H9 (cell line): ENCODE measurements at regions not wholly inside any gene's neighbourhood (a gene's known extent, or its start where the extent isn't known, plus 50 kb on each side); places are given as distances from the start of the nearest gene placed in this dataset.

Source experiments
- DNase-seq: peaks from one replicate; pipeline ENCODE4 v3.0.0-alpha.2; 2017
- H2AFZ ChIP-seq: one replicate; pipeline ENCODE4 v1.6.1; 2013; ENCODE audit warnings: mild to moderate bottlenecking, low read length, control low read depth, moderate library complexity
- H2AK5ac ChIP-seq: 2 replicates; pipeline ENCODE4 v1.6.1; 2013; ENCODE audit warnings: low read length, control low read depth, mixed read lengths; ENCODE audit not compliant: insufficient read length
- H2BK120ac ChIP-seq: one replicate; pipeline ENCODE4 v1.6.1; 2013; ENCODE audit warnings: low read depth, mild to moderate bottlenecking, low read length, control low read depth, inconsistent platforms; ENCODE audit not compliant: poor library complexity, severe bottlenecking
- H2BK12ac ChIP-seq: 2 replicates; pipeline ENCODE4 v1.6.1; 2013; ENCODE audit warnings: low read length, control low read depth, mixed read lengths, low read depth; ENCODE audit not compliant: insufficient read length
- H2BK15ac ChIP-seq: 2 replicates; pipeline ENCODE4 v1.6.1; 2013; ENCODE audit warnings: low read depth, low read length, control low read depth
- H2BK20ac ChIP-seq: one replicate; pipeline ENCODE4 v1.6.1; 2013; ENCODE audit warnings: low read depth, mild to moderate bottlenecking, low read length, control low read depth, inconsistent platforms; ENCODE audit not compliant: poor library complexity, severe bottlenecking
- H2BK5ac ChIP-seq: 2 replicates; pipeline ENCODE4 v1.6.1; 2013; ENCODE audit warnings: low read length, control low read depth, mixed read lengths; ENCODE audit not compliant: insufficient read length
- H3K14ac ChIP-seq: 2 replicates; pipeline ENCODE4 v1.6.1; 2013; ENCODE audit warnings: low read length, control low read depth; ENCODE audit not compliant: insufficient read depth
- H3K18ac ChIP-seq: 2 replicates; pipeline ENCODE4 v1.6.1; 2013; ENCODE audit warnings: low read depth, mild to moderate bottlenecking, mixed read lengths, low read length, control low read depth; ENCODE audit not compliant: insufficient read length
- H3K23ac ChIP-seq: 2 replicates; pipeline ENCODE4 v1.6.1; 2013; ENCODE audit warnings: low read length, control low read depth, mixed read lengths, low read depth; ENCODE audit not compliant: insufficient read length
- H3K23me2 ChIP-seq: 2 replicates; pipeline ENCODE4 v1.6.1; 2013; ENCODE audit warnings: low read depth, mild to moderate bottlenecking, mixed read lengths, low read length, control low read depth; ENCODE audit not compliant: insufficient read length, poor library complexity, severe bottlenecking
- H3K27ac ChIP-seq: 2 replicates; pipeline ENCODE4 v1.5.1; 2013; ENCODE audit warnings: low read length, control low read depth, mixed read lengths, low read depth; ENCODE audit not compliant: insufficient read length
- H3K27me3 ChIP-seq: 2 replicates; pipeline ENCODE4 v1.6.1; 2013; ENCODE audit warnings: low read length, control low read depth, inconsistent platforms; ENCODE audit not compliant: insufficient read depth
- H3K4ac ChIP-seq: 2 replicates; pipeline ENCODE4 v1.6.1; 2013; ENCODE audit warnings: low read depth, mild to moderate bottlenecking, control low read depth, inconsistent platforms, low read length, moderate library complexity
- H3K4me1 ChIP-seq: 2 replicates; pipeline ENCODE4 v1.6.1; 2013; ENCODE audit warnings: low read length, control low read depth, inconsistent platforms; ENCODE audit not compliant: insufficient read depth
- H3K4me2 ChIP-seq: 2 replicates; pipeline ENCODE4 v1.6.1; 2013; ENCODE audit warnings: low read length, control low read depth, mixed read lengths; ENCODE audit not compliant: insufficient read length, insufficient read depth
- H3K56ac ChIP-seq: 2 replicates; pipeline ENCODE4 v1.6.1; 2013; ENCODE audit warnings: low read depth, mild to moderate bottlenecking, mixed read lengths, low read length, control low read depth; ENCODE audit not compliant: insufficient read length
- H3K79me1 ChIP-seq: 2 replicates; pipeline ENCODE4 v1.6.1; 2013; ENCODE audit warnings: low read depth, mild to moderate bottlenecking, moderate library complexity, low read length, control low read depth, inconsistent platforms; ENCODE audit not compliant: insufficient read depth, poor library complexity, severe bottlenecking
- H3K79me2 ChIP-seq: 2 replicates; pipeline ENCODE4 v1.6.1; 2013; ENCODE audit warnings: low read length, control low read depth, inconsistent platforms; ENCODE audit not compliant: insufficient read depth
- H3K9ac ChIP-seq: 2 replicates; pipeline ENCODE4 v1.6.1; 2013; ENCODE audit warnings: low read length, control low read depth, mixed read lengths; ENCODE audit not compliant: insufficient read length; ENCODE audit errors: extremely low read depth
- H3K9me3 ChIP-seq: one replicate; pipeline ENCODE4 v1.6.1; 2013; ENCODE audit warnings: low read depth, low read length, inconsistent platforms; ENCODE audit not compliant: control insufficient read depth
- H3T11ph ChIP-seq: one replicate; pipeline ENCODE4 v1.6.1; 2013; ENCODE audit warnings: mild to moderate bottlenecking, low read length, control low read depth, inconsistent platforms
- H4K20me1 ChIP-seq: one replicate; pipeline ENCODE4 v1.6.1; 2013; ENCODE audit not compliant: control insufficient read depth, insufficient read length, insufficient read depth
- H4K5ac ChIP-seq: 2 replicates; pipeline ENCODE4 v1.6.1; 2013; ENCODE audit warnings: low read depth, mild to moderate bottlenecking, mixed read lengths, low read length, control low read depth; ENCODE audit not compliant: insufficient read length
- H4K8ac ChIP-seq: replicated peaks from 2 replicates; pipeline ENCODE4 v1.6.1; 2013; ENCODE audit warnings: low read length, control low read depth, mixed read lengths, low read depth; ENCODE audit not compliant: insufficient read length
- H4K91ac ChIP-seq: 2 replicates; pipeline ENCODE4 v1.6.1; 2013; ENCODE audit warnings: low read depth, mild to moderate bottlenecking, moderate library complexity, mixed read lengths, low read length, control low read depth; ENCODE audit not compliant: insufficient read length
- H3K27ac Mint-ChIP-seq, 3 experiments: 2 replicates in 2 of 3; 3 replicates in 1 of 3; pipeline ENCODE4 v1.8.0; 2020 to 2021; ENCODE audit warnings: mixed read lengths in 3 of 3, mild to moderate bottlenecking in 1 of 3, moderate library complexity in 1 of 3
- H3K27me3 Mint-ChIP-seq: 2 replicates; pipeline ENCODE4 v1.8.0; 2021; ENCODE audit warnings: low read depth, mild to moderate bottlenecking, moderate library complexity, mixed read lengths
- H3K36me3 Mint-ChIP-seq, 3 experiments: 2 replicates in 2 of 3; 3 replicates in 1 of 3; pipeline ENCODE4 v1.8.0; 2020 to 2021; ENCODE audit warnings: low read depth in 3 of 3, mixed read lengths in 3 of 3; ENCODE audit not compliant: insufficient read depth in 1 of 3
- H3K4me1 Mint-ChIP-seq, 2 experiments: 2 replicates each; pipeline ENCODE4 v1.8.0; 2020; ENCODE audit warnings: mixed read lengths in 2 of 2
- H3K4me3 Mint-ChIP-seq, 2 experiments: 2 replicates in 1 of 2; 3 replicates in 1 of 2; pipeline ENCODE4 v1.8.0; 2020 to 2021; ENCODE audit warnings: mild to moderate bottlenecking in 2 of 2, mixed read lengths in 2 of 2, moderate library complexity in 1 of 2
- H3K9me3 Mint-ChIP-seq, 2 experiments: 2 replicates in 1 of 2; 3 replicates in 1 of 2; pipeline ENCODE4 v1.8.0; 2020; ENCODE audit warnings: mild to moderate bottlenecking in 2 of 2, mixed read lengths in 2 of 2, moderate library complexity in 1 of 2
- WGBS: extraction: QIAGEN DNeasy Blood & Tissue Kit; methylation state at CpG from one replicate; pipeline ENCODE4 v1.1.7; 2013; ENCODE audit warnings: missing lambda C conversion rate, low lambda C conversion rate, mixed read lengths; ENCODE audit not compliant: insufficient read length; ENCODE audit errors: extremely low coverage; 5-methylcytosine and 5-hydroxymethylcytosine counted together
- TF ChIP-seq, protein P1 (sequence below): fragments of 200-600 bp; sonication (generic); conservative IDR thresholded peaks from 3 replicates; pipeline ENCODE4 v1.8.0; 2021; ENCODE audit warnings: antibody characterized with exemption, mild to moderate bottlenecking

DNA sequence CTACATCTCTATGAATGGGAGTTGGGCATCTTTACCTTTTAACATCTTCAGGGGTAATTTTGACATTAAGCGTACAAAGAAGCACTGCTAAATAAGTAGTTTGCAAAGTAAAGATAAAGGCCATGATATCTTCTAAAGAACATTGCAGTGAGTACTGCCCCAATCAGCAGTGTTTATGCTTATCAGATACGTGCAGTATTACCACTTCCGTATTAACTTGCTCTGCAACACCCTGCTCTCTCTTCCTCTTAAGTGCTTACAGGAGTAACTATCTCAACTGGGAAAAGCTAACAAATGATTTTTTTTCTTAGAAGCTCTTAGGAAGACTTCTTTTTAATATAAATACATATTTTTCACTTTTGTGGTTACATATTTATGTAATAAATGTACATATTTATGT is 793.7 kb upstream of the SLC10A2 start:
- H2BK12ac ChIP-seq: no peak overlapping the region
- H3K23me2 ChIP-seq: no peaks in the 10 kb centered on the region
- H2BK15ac ChIP-seq: no peak overlapping the region
- H2AK5ac ChIP-seq: no peak overlapping the region
- H3K27me3 Mint-ChIP-seq: no peaks in the 10 kb centered on the region
- H3K4me1 Mint-ChIP-seq: no peaks in the 10 kb centered on the region
- H3K79me1 ChIP-seq: no peaks in the 10 kb centered on the region
- H4K5ac ChIP-seq: no peak overlapping the region
- no peak overlapping the region for H3K4ac ChIP-seq
- no peak overlapping the region for H2BK20ac ChIP-seq
- no CpG with 5 or more reads among the region's 3 CpGs for WGBS
- no peak overlapping the region for H3K9ac ChIP-seq
- no peak overlapping the region for H4K8ac ChIP-seq
- no peak overlapping the region for H2AFZ ChIP-seq
- no peak overlapping the region for H2BK5ac ChIP-seq
- H4K20me1 ChIP-seq: no peaks in the 10 kb centered on the region
- no peak overlapping the region for H3K27ac ChIP-seq
- H3K36me3 Mint-ChIP-seq: no peaks in the 10 kb centered on the region
- H3K9me3 Mint-ChIP-seq: no peaks in the 10 kb centered on the region
- no peak overlapping the region for H2BK120ac ChIP-seq
- DNase-seq: no peak
- no peak overlapping the region for H3K4me2 ChIP-seq
- H3K27ac Mint-ChIP-seq: no peak overlapping the region
- no peaks in the 10 kb centered on the region for H3K27me3 ChIP-seq
- H3K4me3 Mint-ChIP-seq: no peak overlapping the region
- no peaks in the 10 kb centered on the region for H3K4me1 ChIP-seq
- TF ChIP-seq, protein P1, sequence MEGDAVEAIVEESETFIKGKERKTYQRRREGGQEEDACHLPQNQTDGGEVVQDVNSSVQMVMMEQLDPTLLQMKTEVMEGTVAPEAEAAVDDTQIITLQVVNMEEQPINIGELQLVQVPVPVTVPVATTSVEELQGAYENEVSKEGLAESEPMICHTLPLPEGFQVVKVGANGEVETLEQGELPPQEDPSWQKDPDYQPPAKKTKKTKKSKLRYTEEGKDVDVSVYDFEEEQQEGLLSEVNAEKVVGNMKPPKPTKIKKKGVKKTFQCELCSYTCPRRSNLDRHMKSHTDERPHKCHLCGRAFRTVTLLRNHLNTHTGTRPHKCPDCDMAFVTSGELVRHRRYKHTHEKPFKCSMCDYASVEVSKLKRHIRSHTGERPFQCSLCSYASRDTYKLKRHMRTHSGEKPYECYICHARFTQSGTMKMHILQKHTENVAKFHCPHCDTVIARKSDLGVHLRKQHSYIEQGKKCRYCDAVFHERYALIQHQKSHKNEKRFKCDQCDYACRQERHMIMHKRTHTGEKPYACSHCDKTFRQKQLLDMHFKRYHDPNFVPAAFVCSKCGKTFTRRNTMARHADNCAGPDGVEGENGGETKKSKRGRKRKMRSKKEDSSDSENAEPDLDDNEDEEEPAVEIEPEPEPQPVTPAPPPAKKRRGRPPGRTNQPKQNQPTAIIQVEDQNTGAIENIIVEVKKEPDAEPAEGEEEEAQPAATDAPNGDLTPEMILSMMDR: no peak
- H3T11ph ChIP-seq: no peak overlapping the region
- H3K9me3 ChIP-seq: no peaks in the 10 kb centered on the region
- no peak overlapping the region for H3K23ac ChIP-seq
- H4K91ac ChIP-seq: no peak overlapping the region
- no peak overlapping the region for H3K18ac ChIP-seq
- H3K56ac ChIP-seq: no peak overlapping the region
- H3K79me2 ChIP-seq: no peaks in the 10 kb centered on the region
- H3K14ac ChIP-seq: no peak overlapping the region
